OCI-LY3 (cell line): ENCODE measurements at regions not wholly inside any gene's neighbourhood (a gene's known extent, or its start where the extent isn't known, plus 50 kb on each side); places are given as distances from the start of the nearest gene placed in this dataset.

Experiments used
- H2AFZ ChIP-seq: fragments of 200-600, 300-600 bp; shearing (Covaris generic); 2 replicates; pipeline ENCODE4 v1.6.0; 2014; ENCODE audit warnings: antibody characterized with exemption, low read depth, low read length
- H3K27ac ChIP-seq: fragments of 200-600, 300-600 bp; sonication (generic); 2 replicates; pipeline ENCODE4 v1.5.1; 2014; ENCODE audit warnings: mild to moderate bottlenecking, low read length, moderate library complexity, mixed read lengths
- H3K27me3 ChIP-seq: fragments of 200-600, 300-600 bp; sonication (generic); 2 replicates; pipeline ENCODE4 v1.6.1; 2014; ENCODE audit warnings: low read depth, low read length, mixed read lengths
- H3K36me3 ChIP-seq: fragments of 200-600, 300-600 bp; sonication (generic); replicated peaks from 2 replicates; pipeline ENCODE3; 2014; ENCODE audit warnings: low read depth, low read length, mixed read lengths
- H3K4me1 ChIP-seq: fragments of 300-600, 200-600 bp; sonication (generic); 2 replicates; pipeline ENCODE4 v1.6.1; 2014; ENCODE audit warnings: low read length, mixed read lengths
- H3K4me2 ChIP-seq: fragments of 200-600, 300-600 bp; sonication (generic); 2 replicates; pipeline ENCODE4 v1.6.1; 2014; ENCODE audit warnings: low read length, mixed read lengths
- H3K4me3 ChIP-seq: fragments of 300-600, 200-600 bp; sonication (generic); 2 replicates; pipeline ENCODE4 v1.5.1; 2014; ENCODE audit warnings: antibody characterized with exemption, mild to moderate bottlenecking, low read length, moderate library complexity
- H3K79me2 ChIP-seq: fragments of 300-600, 200-600 bp; shearing (Covaris generic); 2 replicates; pipeline ENCODE4 v1.6.1; 2014; ENCODE audit warnings: mild to moderate bottlenecking, low read length, mixed read lengths
- H3K9ac ChIP-seq: fragments of 300-600, 200-600 bp; shearing (Covaris generic); 2 replicates; pipeline ENCODE4 v1.6.0; 2014; ENCODE audit warnings: mild to moderate bottlenecking, low read length, moderate library complexity
- H3K9me3 ChIP-seq: fragments of 200-600, 300-600 bp; shearing (Covaris generic); 2 replicates; pipeline ENCODE4 v1.6.1; 2014; ENCODE audit warnings: low read length, mixed read lengths; ENCODE audit not compliant: insufficient read depth
- H4K20me1 ChIP-seq: fragments of 200-600, 300-600 bp; sonication (generic); 2 replicates; pipeline ENCODE4 v1.6.1; 2016; ENCODE audit warnings: low read length, mixed read lengths; ENCODE audit not compliant: insufficient read depth
- EZH2phosphoT487 ChIP-seq: fragments of 200-600 bp; shearing (Covaris generic); IDR thresholded peaks from 2 replicates; pipeline ENCODE4 v1.6.1; 2018; ENCODE audit warnings: antibody characterized with exemption, mixed run types, low read depth
- TF ChIP-seq, protein P1 (sequence below): fragments of 200-600, 300-600 bp; sonication (generic); IDR thresholded peaks from 2 replicates; pipeline ENCODE4 v1.5.1; 2014; ENCODE audit warnings: antibody characterized with exemption, low read length, low read depth

DNA sequence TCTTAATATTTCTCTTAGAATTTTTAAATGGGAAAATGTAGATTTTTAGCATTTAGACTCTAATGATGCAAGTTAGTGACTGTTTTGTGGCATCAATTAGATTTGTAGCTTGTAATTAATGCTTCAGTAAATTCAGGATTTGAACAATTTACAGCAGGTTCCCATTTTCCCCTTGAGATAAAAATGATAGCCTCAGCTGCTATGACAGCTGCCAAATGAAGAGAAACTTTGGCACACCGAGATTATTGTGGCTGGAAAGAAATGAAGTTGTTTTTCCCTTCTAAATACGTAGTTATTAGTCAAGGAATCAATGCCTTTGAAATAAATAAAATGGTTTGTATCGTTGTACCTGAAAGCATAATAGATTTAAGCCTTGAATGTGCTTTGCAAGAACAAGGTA, 206.4 kb upstream of the P2RY1 start:
- Histone ChIP-seq H3K9me3 (no peaks in the 10 kb centered on the region), H3K27me3 (no peaks in the 10 kb centered on the region), H3K27ac (no peak overlapping the region), H3K4me1 (no peaks in the 10 kb centered on the region), H3K4me3 (no peak overlapping the region), H3K4me2 (no peak overlapping the region), H3K79me2 (no peaks in the 10 kb centered on the region), H4K20me1 (no peaks in the 10 kb centered on the region), H3K9ac (no peak overlapping the region), H2AFZ (no peak overlapping the region), H3K36me3 (no peaks in the 10 kb centered on the region)
- TF ChIP-seq, protein P1, sequence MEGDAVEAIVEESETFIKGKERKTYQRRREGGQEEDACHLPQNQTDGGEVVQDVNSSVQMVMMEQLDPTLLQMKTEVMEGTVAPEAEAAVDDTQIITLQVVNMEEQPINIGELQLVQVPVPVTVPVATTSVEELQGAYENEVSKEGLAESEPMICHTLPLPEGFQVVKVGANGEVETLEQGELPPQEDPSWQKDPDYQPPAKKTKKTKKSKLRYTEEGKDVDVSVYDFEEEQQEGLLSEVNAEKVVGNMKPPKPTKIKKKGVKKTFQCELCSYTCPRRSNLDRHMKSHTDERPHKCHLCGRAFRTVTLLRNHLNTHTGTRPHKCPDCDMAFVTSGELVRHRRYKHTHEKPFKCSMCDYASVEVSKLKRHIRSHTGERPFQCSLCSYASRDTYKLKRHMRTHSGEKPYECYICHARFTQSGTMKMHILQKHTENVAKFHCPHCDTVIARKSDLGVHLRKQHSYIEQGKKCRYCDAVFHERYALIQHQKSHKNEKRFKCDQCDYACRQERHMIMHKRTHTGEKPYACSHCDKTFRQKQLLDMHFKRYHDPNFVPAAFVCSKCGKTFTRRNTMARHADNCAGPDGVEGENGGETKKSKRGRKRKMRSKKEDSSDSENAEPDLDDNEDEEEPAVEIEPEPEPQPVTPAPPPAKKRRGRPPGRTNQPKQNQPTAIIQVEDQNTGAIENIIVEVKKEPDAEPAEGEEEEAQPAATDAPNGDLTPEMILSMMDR = no peak
- TF ChIP-seq EZH2phosphoT487 = no peak

DNA sequence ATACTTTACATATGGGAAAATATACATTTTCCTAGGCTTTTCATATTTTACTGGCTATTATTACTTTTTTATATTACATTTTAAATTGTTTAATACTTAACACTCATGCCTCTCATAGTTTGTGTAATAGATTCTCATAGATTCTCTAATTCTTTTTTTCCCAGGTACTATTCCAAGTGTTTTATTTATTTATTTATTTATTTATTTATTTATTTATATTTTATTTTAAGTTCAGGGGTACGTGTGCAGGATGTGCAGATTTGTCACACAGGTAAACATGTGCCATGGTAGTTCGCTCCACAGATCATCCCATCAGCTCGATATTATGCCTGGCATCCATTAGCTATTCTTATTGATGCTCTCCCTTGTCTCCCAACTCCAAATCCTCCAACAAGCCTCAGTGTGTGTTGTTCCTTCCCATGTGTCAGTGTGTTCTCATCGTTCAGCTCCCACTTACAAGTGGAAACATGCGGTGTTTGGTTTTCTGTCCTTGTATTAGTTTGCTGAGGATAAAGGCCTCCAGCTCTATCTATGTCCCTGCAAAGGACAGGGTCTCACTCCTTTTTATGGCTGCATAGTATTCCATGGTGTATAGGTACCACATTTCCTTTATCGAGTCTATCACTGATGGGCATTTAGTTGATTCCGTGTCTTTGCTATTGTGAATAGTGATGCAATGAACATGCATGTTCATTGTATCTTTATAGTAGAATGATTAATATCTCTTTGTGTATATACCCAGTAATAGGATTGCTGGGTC, 205.4 kb upstream of the P2RY1 start:
- Histone ChIP-seq H3K27ac (no peak overlapping the region), H3K79me2 (no peaks in the 10 kb centered on the region), H3K9ac (no peak overlapping the region), H3K27me3 (no peaks in the 10 kb centered on the region), H4K20me1 (no peaks in the 10 kb centered on the region), H3K4me1 (no peaks in the 10 kb centered on the region), H3K36me3 (no peaks in the 10 kb centered on the region), H3K4me2 (no peak overlapping the region), H3K9me3 (no peaks in the 10 kb centered on the region), H2AFZ (no peak overlapping the region), H3K4me3 (no peak overlapping the region)
- TF ChIP-seq EZH2phosphoT487 = no peak
- TF ChIP-seq, protein P1 = no peak

DNA sequence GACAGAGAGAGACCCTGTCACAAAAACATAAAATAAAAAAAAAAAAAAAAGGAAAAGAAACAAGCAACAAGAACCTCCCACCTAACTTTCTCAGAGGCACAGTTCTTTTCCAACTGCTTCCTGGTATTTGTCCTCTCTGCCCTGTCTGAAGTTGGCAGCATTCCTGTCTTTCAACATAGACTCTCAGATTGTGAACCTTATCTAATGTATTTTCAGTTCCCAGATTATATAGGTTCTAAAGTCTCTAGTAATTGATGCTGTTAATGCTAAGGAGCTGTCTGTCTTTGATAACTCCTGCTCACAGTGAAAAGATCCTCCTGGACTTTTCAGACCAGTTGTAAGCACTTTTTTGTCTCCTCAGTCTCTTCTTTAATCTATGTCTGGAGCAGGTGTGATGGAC, 199.5 kb upstream of the P2RY1 start:
- TF ChIP-seq, protein P1 = no peak
- no peaks in the 10 kb centered on the region for H3K36me3 ChIP-seq
- H3K4me2 ChIP-seq = no peak overlapping the region
- H3K4me1 ChIP-seq = no peaks in the 10 kb centered on the region
- H3K9me3 ChIP-seq = no peaks in the 10 kb centered on the region
- no peaks in the 10 kb centered on the region for H3K79me2 ChIP-seq
- H3K27ac ChIP-seq = no peak overlapping the region
- no peaks in the 10 kb centered on the region for H4K20me1 ChIP-seq
- H2AFZ ChIP-seq = no peak overlapping the region
- H3K27me3 ChIP-seq = no peaks in the 10 kb centered on the region
- H3K4me3 ChIP-seq = no peak overlapping the region
- H3K9ac ChIP-seq = no peak overlapping the region

DNA sequence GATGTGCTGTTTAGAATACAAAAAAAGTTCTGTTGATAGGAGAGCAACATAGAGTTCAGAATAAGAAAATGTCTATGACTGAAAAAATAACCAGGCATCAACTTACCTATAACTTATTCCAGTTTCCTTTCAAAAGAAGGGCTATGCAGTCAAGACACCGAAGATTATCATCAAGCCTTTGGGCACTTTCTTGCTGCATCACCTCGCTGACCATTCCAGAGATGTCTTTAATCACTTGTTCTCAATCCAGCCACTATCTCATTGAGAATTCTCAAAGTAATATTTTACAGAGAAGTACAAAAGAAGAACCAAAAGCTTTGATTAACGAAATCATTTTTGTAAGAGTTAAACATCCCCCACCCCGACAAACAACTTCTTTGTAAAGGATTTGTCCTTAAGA, 198.3 kb upstream of the P2RY1 start:
- Histone ChIP-seq H4K20me1 (no peaks in the 10 kb centered on the region), H3K27me3 (no peaks in the 10 kb centered on the region), H3K4me2 (no peak overlapping the region), H3K4me3 (no peak overlapping the region), H3K4me1 (no peaks in the 10 kb centered on the region), H3K27ac (no peak overlapping the region), H3K9ac (no peak overlapping the region), H3K9me3 (no peaks in the 10 kb centered on the region), H3K79me2 (no peaks in the 10 kb centered on the region), H3K36me3 (no peaks in the 10 kb centered on the region), H2AFZ (no peak overlapping the region)
- TF ChIP-seq, protein P1 = no peak
- TF ChIP-seq EZH2phosphoT487 = no peak
